Upper lobe of left lung (tissue), 6 donors: ENCODE measurements at regions not wholly inside any gene's neighbourhood (a gene's known extent, or its start where the extent isn't known, plus 50 kb on each side); places are given as distances from the start of the nearest gene placed in this dataset.

Source experiments
- ATAC-seq, 2 donors: fragments of 200-7000 bp; cut with Tn5 transposase; one replicate each; pipeline ENCODE4 v1.9.1; 2022; ENCODE audit warnings: mild to moderate bottlenecking in 2 of 2, moderate library complexity in 2 of 2; ENCODE audit not compliant: low FRiP score in 2 of 2
- DNase-seq, 2 donors: peaks; one replicate each; pipeline ENCODE4 v3.0.0-alpha.2; 2019 to 2020
- H3K27ac ChIP-seq, 4 donors: fragments of 200-600 bp; sonication (generic); one replicate each; pipeline ENCODE4 v1.5.1; 2016 to 2019
- H3K27me3 ChIP-seq, 4 donors: fragments of 200-600 bp; sonication (generic); one replicate each; pipeline ENCODE4 v1.5.1; 2017 to 2019
- H3K36me3 ChIP-seq, 4 donors: fragments of 200-600 bp; sonication (generic); one replicate each; pipeline ENCODE4 v1.5.1; 2016 to 2019
- H3K4me1 ChIP-seq, 4 donors: fragments of 200-600 bp; sonication (generic); one replicate each; pipeline ENCODE4 v1.5.1; 2018 to 2019
- H3K4me3 ChIP-seq, 4 donors: fragments of 200-600 bp; sonication (generic); one replicate each; pipeline ENCODE4 v1.5.1; 2017 to 2019; ENCODE audit warnings: mild to moderate bottlenecking in 2 of 4, moderate library complexity in 1 of 4
- H3K9me3 ChIP-seq, 4 donors: fragments of 200-600 bp; sonication (generic); one replicate each; pipeline ENCODE4 v1.5.1; 2018 to 2019
- EP300 ChIP-seq, 4 donors: sonication (generic); formaldehyde crosslinking; IDR thresholded peaks; one replicate each; pipeline ENCODE4 v1.5.1; 2017; ENCODE audit warnings: antibody characterized with exemption in 4 of 4, control low read depth in 2 of 4
- POLR2A ChIP-seq, 4 donors: fragments of 450-650 bp; IDR thresholded peaks; one replicate each; pipeline ENCODE4 v1.5.1; 2016 to 2017; ENCODE audit warnings: antibody characterized with exemption in 4 of 4, mild to moderate bottlenecking in 2 of 4
- POLR2AphosphoS5 ChIP-seq, 2 donors: sonication (generic); formaldehyde crosslinking; IDR thresholded peaks; one replicate each; pipeline ENCODE4 v1.5.1; 2017; ENCODE audit warnings: antibody characterized with exemption in 2 of 2
- WGBS, 2 donors: methylation state at CpG; one replicate each; pipeline ENCODE4 v1.1.5; 2017 to 2018; 5-methylcytosine and 5-hydroxymethylcytosine counted together
- small RNA-seq, 4 donors: library from RNA; depleted of rRNA; stranded (forward); fragments of <200 nt; gene quantifications; one replicate each; pipeline ENCODE3, GENCODE V24; 2016
- TF ChIP-seq, protein P1 (sequence below), 6 experiments: fragments of 450-650 bp in 4 of 6; fragments of 200-600 bp in 2 of 6; sonication (generic) in 2 of 6; IDR thresholded peaks; one replicate each; pipeline ENCODE4 v1.5.1; 2016 to 2019; ENCODE audit warnings: antibody characterized with exemption in 6 of 6
- donor health status: DM: no; HTN: no; CAD: no; lungs with moderate emphysema.
- donor health status: DM: no; HTN: yes; CAD: no; lungs with severe emphysema.

- Histone ChIP-seq H3K4me1 (no peaks in the 10 kb centered on the region), H3K27ac (no peak overlapping the region), H3K9me3 (no peaks in the 10 kb centered on the region), H3K27me3 (no peaks in the 10 kb centered on the region), H3K36me3 (no peaks in the 10 kb centered on the region), H3K4me3 (no peak overlapping the region)
- DNase-seq: no peak
- no peak for ATAC-seq
- TF ChIP-seq POLR2AphosphoS5 (IDR thresholded peaks at IDR 0.05) (no peak), EP300 (IDR thresholded peaks at IDR 0.05) (no peak), POLR2A (IDR thresholded peaks at IDR 0.05) (no peak)
- TF ChIP-seq, protein P1, sequence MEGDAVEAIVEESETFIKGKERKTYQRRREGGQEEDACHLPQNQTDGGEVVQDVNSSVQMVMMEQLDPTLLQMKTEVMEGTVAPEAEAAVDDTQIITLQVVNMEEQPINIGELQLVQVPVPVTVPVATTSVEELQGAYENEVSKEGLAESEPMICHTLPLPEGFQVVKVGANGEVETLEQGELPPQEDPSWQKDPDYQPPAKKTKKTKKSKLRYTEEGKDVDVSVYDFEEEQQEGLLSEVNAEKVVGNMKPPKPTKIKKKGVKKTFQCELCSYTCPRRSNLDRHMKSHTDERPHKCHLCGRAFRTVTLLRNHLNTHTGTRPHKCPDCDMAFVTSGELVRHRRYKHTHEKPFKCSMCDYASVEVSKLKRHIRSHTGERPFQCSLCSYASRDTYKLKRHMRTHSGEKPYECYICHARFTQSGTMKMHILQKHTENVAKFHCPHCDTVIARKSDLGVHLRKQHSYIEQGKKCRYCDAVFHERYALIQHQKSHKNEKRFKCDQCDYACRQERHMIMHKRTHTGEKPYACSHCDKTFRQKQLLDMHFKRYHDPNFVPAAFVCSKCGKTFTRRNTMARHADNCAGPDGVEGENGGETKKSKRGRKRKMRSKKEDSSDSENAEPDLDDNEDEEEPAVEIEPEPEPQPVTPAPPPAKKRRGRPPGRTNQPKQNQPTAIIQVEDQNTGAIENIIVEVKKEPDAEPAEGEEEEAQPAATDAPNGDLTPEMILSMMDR (IDR thresholded peaks at IDR 0.05): no peak
- 49 to 52% methylated on average over 2 of the region's 2 CpGs for WGBS, 2 donors
Measured at GRCh38 chr1:76799700-76800099, 67.6 kb upstream of the ST6GALNAC5 start.

- Histone ChIP-seq H3K9me3 (no peaks in the 10 kb centered on the region), H3K4me1 (no peaks in the 10 kb centered on the region), H3K27ac (no peak overlapping the region), H3K4me3 (no peak overlapping the region), H3K27me3 (no peaks in the 10 kb centered on the region), H3K36me3 (no peaks in the 10 kb centered on the region)
- 77 to 81% methylated on average over 3 of the region's 3 CpGs for WGBS, 2 donors
- ATAC-seq (no peak), DNase-seq (no peak)
- TF ChIP-seq POLR2A (IDR thresholded peaks at IDR 0.05): no peak
- no peak for TF ChIP-seq EP300 (IDR thresholded peaks at IDR 0.05)
- TF ChIP-seq, protein P1 (IDR thresholded peaks at IDR 0.05): no peak
- no peak for TF ChIP-seq POLR2AphosphoS5 (IDR thresholded peaks at IDR 0.05)
Measured at GRCh38 chr1:76802094-76802493, 65.2 kb upstream of the ST6GALNAC5 start.

DNA sequence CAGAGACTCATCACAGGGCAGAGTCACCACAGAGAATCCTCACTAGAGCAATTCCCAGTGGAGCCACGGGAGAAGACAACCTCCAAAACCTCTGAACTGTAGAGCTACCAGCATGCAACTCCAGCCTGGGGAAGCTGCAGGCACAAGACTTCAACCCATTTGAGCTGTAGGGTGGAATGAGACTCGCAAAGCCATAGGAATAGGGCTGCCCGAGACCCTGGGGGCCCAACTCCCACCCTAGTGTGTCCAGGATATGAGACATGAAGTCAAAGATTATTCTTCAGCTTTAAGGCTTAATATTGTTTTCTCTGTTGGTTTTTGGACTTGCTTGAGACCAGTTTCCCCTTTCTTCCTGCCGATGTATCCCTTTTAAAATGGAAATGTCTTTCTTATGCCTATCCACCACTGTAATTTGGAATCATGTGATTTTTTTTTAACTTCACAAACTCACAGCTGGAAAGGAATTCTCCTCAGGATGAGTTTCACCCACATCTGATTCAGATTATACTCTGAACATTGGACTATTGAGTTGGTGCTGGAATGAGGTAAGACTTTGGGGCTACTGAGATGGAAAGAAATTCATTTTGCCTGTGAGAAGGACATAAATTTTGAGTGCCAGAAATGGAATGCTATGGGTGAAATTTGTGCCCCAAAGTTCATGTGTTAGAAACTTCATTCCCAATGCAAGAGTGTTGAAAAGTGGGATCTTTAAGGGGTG, 59.6 kb upstream of the ST6GALNAC5 start:
- no peak for ATAC-seq
- 80 to 97% methylated on average over 3 to 4 of the region's 4 CpGs for WGBS, 2 donors
- no peak for DNase-seq

More for the DNA sequence above, 59.6 kb upstream of the ST6GALNAC5 start:
- Histone ChIP-seq H3K27ac (no peak overlapping the region), H3K36me3 (no peaks in the 10 kb centered on the region), H3K4me3 (no peak overlapping the region), H3K27me3 (no peaks in the 10 kb centered on the region), H3K4me1 (no peaks in the 10 kb centered on the region), H3K9me3 (no peaks in the 10 kb centered on the region)
- TF ChIP-seq, protein P1 (IDR thresholded peaks at IDR 0.05): no peak
- TF ChIP-seq EP300 (IDR thresholded peaks at IDR 0.05) (no peak), POLR2AphosphoS5 (IDR thresholded peaks at IDR 0.05) (no peak), POLR2A (IDR thresholded peaks at IDR 0.05) (no peak)

Small RNA genes lying in the stretch of these regions (small RNA-seq; reads per million reads assigned to genes)
- 0 reads per million in 4 donors for gene RNU6-161P
